ENCODE measurements at regions not wholly inside any gene's neighbourhood (a gene's known extent, or its start where the extent isn't known, plus 50 kb on each side); places are given as distances from the start of the nearest gene placed in this dataset.

- Histone ChIP-seq H3K4me3 (ENCODE audit: low read depth in 1 of 3, low read length in 3 of 3) (no peak overlapping the region), H3K9ac (ENCODE audit: low read depth in 1 of 2, low read length in 2 of 2) (no peak overlapping the region), H3K27me3 (ENCODE audit: control insufficient read depth in 4 of 4, insufficient read depth in 4 of 4, low read length in 3 of 4) (no peaks in the 10 kb centered on the region), H3K36me3 (ENCODE audit: control insufficient read depth in 4 of 4, insufficient read depth in 3 of 4, low read depth in 1 of 4, low read length in 3 of 4) (no peaks in the 10 kb centered on the region), H3K4me1 (ENCODE audit: control insufficient read depth in 4 of 4, insufficient read depth in 4 of 4, low read length in 3 of 4) (no peaks in the 10 kb centered on the region), H3K27ac (ENCODE audit: low read depth in 1 of 2, low read length in 2 of 2) (no peak overlapping the region), H3K9me3 (ENCODE audit: control insufficient read depth in 4 of 4, low read length in 3 of 4) (no peaks in the 10 kb centered on the region)
- DNase-seq (ENCODE audit: low spot score): no peak
- TF ChIP-seq HNF4A (conservative IDR thresholded peaks at IDR 0.05) (no peak), RXRA (IDR thresholded peaks at IDR 0.05) (no peak), FOXA2 (IDR thresholded peaks at IDR 0.05) (no peak), ZBTB33 (IDR thresholded peaks at IDR 0.05) (no peak), EGR1 (IDR thresholded peaks at IDR 0.05; ENCODE audit: low read depth in 2 of 2) (no peak), ATF3 (IDR thresholded peaks at IDR 0.05) (no peak)
Observed at GRCh38 chr4:126591583-126591982, 1041.2 kb upstream of the INTU start.

- no peak overlapping the region for H3K9ac ChIP-seq (ENCODE audit: low read depth in 1 of 2, low read length in 2 of 2)
- H3K4me3 ChIP-seq (ENCODE audit: low read depth in 1 of 3, low read length in 3 of 3): no peak overlapping the region
- DNase-seq (ENCODE audit: low spot score): no peak
- H3K9me3 ChIP-seq (ENCODE audit: control insufficient read depth in 4 of 4, low read length in 3 of 4): no peaks in the 10 kb centered on the region
- no peak overlapping the region for H3K27ac ChIP-seq (ENCODE audit: low read depth in 1 of 2, low read length in 2 of 2)
- H3K4me1 ChIP-seq (ENCODE audit: control insufficient read depth in 4 of 4, insufficient read depth in 4 of 4, low read length in 3 of 4): no peaks in the 10 kb centered on the region
- WGBS: 63% methylated on average over 3 of the region's 3 CpGs
- H3K36me3 ChIP-seq (ENCODE audit: control insufficient read depth in 4 of 4, insufficient read depth in 3 of 4, low read depth in 1 of 4, low read length in 3 of 4): no peaks in the 10 kb centered on the region
- H3K27me3 ChIP-seq (ENCODE audit: control insufficient read depth in 4 of 4, insufficient read depth in 4 of 4, low read length in 3 of 4): no peaks in the 10 kb centered on the region
- TF ChIP-seq JUND (IDR thresholded peaks at IDR 0.05) (no peak), RAD21 (IDR thresholded peaks at IDR 0.05) (peak in 1 of 2 donors; percentile 6), CTCF (IDR thresholded peaks at IDR 0.05; ENCODE audit: low read depth, low read length, missing input control) (peak; percentile 14)
Observed at GRCh38 chr4:126592088-126592487, 1040.7 kb upstream of the INTU start.

- Histone ChIP-seq H3K9ac (ENCODE audit: low read depth in 1 of 2, low read length in 2 of 2) (no peak overlapping the region), H3K27me3 (ENCODE audit: control insufficient read depth in 4 of 4, insufficient read depth in 4 of 4, low read length in 3 of 4) (no peaks in the 10 kb centered on the region), H3K36me3 (ENCODE audit: control insufficient read depth in 4 of 4, insufficient read depth in 3 of 4, low read depth in 1 of 4, low read length in 3 of 4) (no peaks in the 10 kb centered on the region), H3K27ac (ENCODE audit: low read depth in 1 of 2, low read length in 2 of 2) (no peak overlapping the region), H3K4me3 (ENCODE audit: low read depth in 1 of 3, low read length in 3 of 3) (no peak overlapping the region), H3K4me1 (ENCODE audit: control insufficient read depth in 4 of 4, insufficient read depth in 4 of 4, low read length in 3 of 4) (no peaks in the 10 kb centered on the region), H3K9me3 (ENCODE audit: control insufficient read depth in 4 of 4, low read length in 3 of 4) (no peaks in the 10 kb centered on the region)
- no peak for DNase-seq (ENCODE audit: low spot score)
- 80% methylated on average over 2 of the region's 2 CpGs for WGBS
- TF ChIP-seq HNF4A (conservative IDR thresholded peaks at IDR 0.05) (no peak), REST (IDR thresholded peaks at IDR 0.05) (no peak), NR2F2 (IDR thresholded peaks at IDR 0.05) (no peak), JUND (IDR thresholded peaks at IDR 0.05) (no peak), CTCF (IDR thresholded peaks at IDR 0.05; ENCODE audit: low read depth, low read length, missing input control) (no peak), GABPA (IDR thresholded peaks at IDR 0.05 in 1 of 2, conservative IDR thresholded peaks at IDR 0.05 in 1 of 2) (no peak), RAD21 (IDR thresholded peaks at IDR 0.05) (no peak), RXRA (IDR thresholded peaks at IDR 0.05) (no peak), ZBTB33 (IDR thresholded peaks at IDR 0.05) (no peak), ATF3 (IDR thresholded peaks at IDR 0.05) (no peak)
Observed at GRCh38 chr4:126593626-126594025, 1039.1 kb upstream of the INTU start.
